GM19023 (cell line): ENCODE measurements at regions not wholly inside any gene's neighbourhood (a gene's known extent, or its start where the extent isn't known, plus 50 kb on each side); places are given as distances from the start of the nearest gene placed in this dataset.

Experiments used
- ATAC-seq: cut with Tn5 transposase; IDR thresholded peaks from one replicate; pipeline ENCODE4 v1.9.1; 2021; ENCODE audit warnings: mild to moderate bottlenecking, moderate library complexity; ENCODE audit not compliant: unreplicated experiment

DNA sequence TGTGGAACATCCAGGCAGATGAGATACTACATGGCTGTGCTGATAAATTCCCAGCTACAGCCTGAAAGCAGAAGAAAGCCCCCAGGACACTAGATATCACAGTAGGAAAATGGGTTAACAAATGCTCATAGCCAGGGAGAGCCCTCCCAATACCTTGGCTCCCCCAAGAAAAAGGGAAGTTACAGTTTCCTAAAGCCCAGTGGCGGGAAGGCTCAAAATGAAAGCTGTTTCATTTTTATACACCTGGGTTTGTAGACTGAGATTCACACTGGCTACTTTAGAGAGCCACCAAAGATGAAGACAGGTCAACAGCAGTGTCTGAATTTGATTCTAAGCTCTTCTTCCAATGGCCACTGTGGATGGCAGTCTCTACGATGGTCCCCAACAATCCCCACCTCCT lies 55.0 kb upstream of the TOPAZ1 start:
- no peak for ATAC-seq
